ENCODE measurements at regions not wholly inside any gene's neighbourhood (a gene's known extent, or its start where the extent isn't known, plus 50 kb on each side); places are given as distances from the start of the nearest gene placed in this dataset.

GRCh38 chr4:19780871-19781270, 470.8 kb upstream of the SLIT2 start:
- DNase-seq (ENCODE audit: low read depth) = no peak

- DNase-seq (ENCODE audit: low read depth) = no peak
Measured at GRCh38 chr4:19776929-19777328, 474.8 kb upstream of the SLIT2 start.

- DNase-seq (ENCODE audit: low read depth) = peak; percentile 57
Measured at GRCh38 chr4:19776021-19776459, 475.7 kb upstream of the SLIT2 start.

- no peak for DNase-seq (ENCODE audit: low read depth)
Measured at GRCh38 chr4:19774690-19775256, 476.9 kb upstream of the SLIT2 start.

GRCh38 chr4:19772581-19772980, 479.1 kb upstream of the SLIT2 start:
- DNase-seq (ENCODE audit: low read depth) = no peak

- no peak for DNase-seq (ENCODE audit: low read depth)
Measured at GRCh38 chr4:19756661-19757060, 495.0 kb upstream of the SLIT2 start.

- DNase-seq (ENCODE audit: low read depth) = no peak
Measured at GRCh38 chr4:19752599-19752998, 499.1 kb upstream of the SLIT2 start.

- peak; percentile 86 for DNase-seq (ENCODE audit: low read depth)
Measured at GRCh38 chr4:19748519-19749479, 502.9 kb upstream of the SLIT2 start.

GRCh38 chr4:19746377-19746776, 505.3 kb upstream of the SLIT2 start:
- DNase-seq (ENCODE audit: low read depth) = no peak

GRCh38 chr4:19743115-19743638, 508.5 kb upstream of the SLIT2 start:
- no peak for DNase-seq (ENCODE audit: low read depth)

GRCh38 chr4:19739101-19739651, 512.5 kb upstream of the SLIT2 start:
- DNase-seq (ENCODE audit: low read depth) = peak; percentile 67

- DNase-seq (ENCODE audit: low read depth) = no peak
Measured at GRCh38 chr4:19736968-19737756, 514.5 kb upstream of the SLIT2 start.

- DNase-seq (ENCODE audit: low read depth) = peak; percentile 11
Measured at GRCh38 chr4:19735012-19735411, 516.7 kb upstream of the SLIT2 start.

- DNase-seq (ENCODE audit: low read depth) = peak; percentile 48
Measured at GRCh38 chr4:19729886-19730651, 521.6 kb upstream of the SLIT2 start.

GRCh38 chr4:19728773-19729172, 522.9 kb upstream of the SLIT2 start:
- DNase-seq (ENCODE audit: low read depth) = no peak

- no peak for DNase-seq (ENCODE audit: low read depth)
Measured at GRCh38 chr4:19727141-19727540, 524.6 kb upstream of the SLIT2 start.

- DNase-seq (ENCODE audit: low read depth) = no peak
Measured at GRCh38 chr4:19725130-19725529, 526.6 kb upstream of the SLIT2 start.

GRCh38 chr4:19722404-19722803, 529.3 kb upstream of the SLIT2 start:
- no peak for DNase-seq (ENCODE audit: low read depth)

GRCh38 chr4:19721587-19721986, 530.1 kb upstream of the SLIT2 start:
- no peak for DNase-seq (ENCODE audit: low read depth)

- no peak for DNase-seq (ENCODE audit: low read depth)
Measured at GRCh38 chr4:19720610-19721009, 531.1 kb upstream of the SLIT2 start.

GRCh38 chr4:19720190-19720589, 531.5 kb upstream of the SLIT2 start:
- DNase-seq (ENCODE audit: low read depth) = no peak
